ENCODE measurements at regions not wholly inside any gene's neighbourhood (a gene's known extent, or its start where the extent isn't known, plus 50 kb on each side); places are given as distances from the start of the nearest gene placed in this dataset.

GRCh38 chr2:167462379-167462778 lies 574.1 kb downstream of the XIRP2 start:
- DNase-seq (no peak), ATAC-seq (ENCODE audit: low read depth in 2 of 2) (no peak)
- Mint-ChIP-seq H3K36me3 (peaks cover 0 to 9% of the 10 kb centered on the region in 2 donors), H3K4me3 (no peak overlapping the region), H3K27me3 (no peaks in the 10 kb centered on the region), H3K9me3 (peaks cover 7 to 30% (median 12%) of the 10 kb centered on the region in 7 donors), H3K4me1 (no peaks in the 10 kb centered on the region), H3K27ac (no peak overlapping the region)

GRCh38 chr2:167454036-167454435 lies 565.8 kb downstream of the XIRP2 start:
- H3K4me1 Mint-ChIP-seq, result no peaks in the 10 kb centered on the region
- DNase-seq, result no peak
- peaks cover 7 to 44% (median 21%) of the 10 kb centered on the region in 7 donors for H3K9me3 Mint-ChIP-seq
- H3K4me3 Mint-ChIP-seq, result no peak overlapping the region
- ATAC-seq (ENCODE audit: low read depth in 2 of 2), result no peak
- no peak overlapping the region for H3K27ac Mint-ChIP-seq
- no peaks in the 10 kb centered on the region for H3K36me3 Mint-ChIP-seq
- H3K27me3 Mint-ChIP-seq, result no peaks in the 10 kb centered on the region

- ATAC-seq (ENCODE audit: low read depth in 2 of 2), result no peak
- no peaks in the 10 kb centered on the region for H3K27me3 Mint-ChIP-seq
- DNase-seq, result no peak
- no peaks in the 10 kb centered on the region for H3K4me1 Mint-ChIP-seq
- H3K9me3 Mint-ChIP-seq, result peaks cover 4 to 47% (median 23%) of the 10 kb centered on the region in 7 donors
- H3K27ac Mint-ChIP-seq, result peak overlapping the region in 1 of 6 donors; percentile 48
- no peak overlapping the region for H3K4me3 Mint-ChIP-seq
- no peaks in the 10 kb centered on the region for H3K36me3 Mint-ChIP-seq
These were observed 563.4 kb downstream of the XIRP2 start for GRCh38 chr2:167451496-167452289.

- Mint-ChIP-seq H3K27me3 (no peaks in the 10 kb centered on the region), H3K36me3 (no peaks in the 10 kb centered on the region), H3K27ac (no peak overlapping the region), H3K9me3 (peaks cover 8 to 46% (median 24%) of the 10 kb centered on the region in 7 donors), H3K4me3 (no peak overlapping the region), H3K4me1 (no peaks in the 10 kb centered on the region)
- ATAC-seq (ENCODE audit: low read depth in 2 of 2) (no peak), DNase-seq (no peak)
These were observed 562.1 kb downstream of the XIRP2 start for GRCh38 chr2:167450364-167450763.

- no peaks in the 10 kb centered on the region for H3K27me3 Mint-ChIP-seq
These were observed 552.1 kb downstream of the XIRP2 start for GRCh38 chr2:167440382-167440781.

GRCh38 chr2:167438206-167438605 lies 549.9 kb downstream of the XIRP2 start:
- Mint-ChIP-seq H3K27ac (no peak overlapping the region), H3K27me3 (no peaks in the 10 kb centered on the region), H3K4me1 (no peaks in the 10 kb centered on the region), H3K9me3 (peaks cover 0 to 7% (median 2%) of the 10 kb centered on the region in 7 donors), H3K36me3 (no peaks in the 10 kb centered on the region), H3K4me3 (no peak overlapping the region)
- no peak for ATAC-seq (ENCODE audit: low read depth in 2 of 2)
- no peak for DNase-seq

More at GRCh38 chr2:167440382-167440781, 552.1 kb downstream of the XIRP2 start:
- peaks cover 2 to 15% (median 5%) of the 10 kb centered on the region in 7 donors for H3K9me3 Mint-ChIP-seq
- no peak overlapping the region for H3K4me3 Mint-ChIP-seq
- H3K27ac Mint-ChIP-seq, result no peak overlapping the region
- DNase-seq, result no peak
- H3K36me3 Mint-ChIP-seq, result no peaks in the 10 kb centered on the region
- no peak for ATAC-seq (ENCODE audit: low read depth in 2 of 2)
- no peaks in the 10 kb centered on the region for H3K4me1 Mint-ChIP-seq

- ATAC-seq (ENCODE audit: low read depth in 2 of 2), result no peak
- Mint-ChIP-seq H3K36me3 (no peaks in the 10 kb centered on the region), H3K27me3 (no peaks in the 10 kb centered on the region), H3K9me3 (peaks cover 0 to 14% (median 3%) of the 10 kb centered on the region in 7 donors), H3K4me3 (no peak overlapping the region), H3K4me1 (no peaks in the 10 kb centered on the region), H3K27ac (no peak overlapping the region)
- DNase-seq, result no peak
These were observed 543.7 kb downstream of the XIRP2 start for GRCh38 chr2:167431949-167432348.

GRCh38 chr2:167430447-167430846 lies 542.2 kb downstream of the XIRP2 start:
- ATAC-seq (ENCODE audit: low read depth in 2 of 2) (no peak), DNase-seq (no peak)
- Mint-ChIP-seq H3K36me3 (no peaks in the 10 kb centered on the region), H3K9me3 (peaks cover 0 to 8% (median 5%) of the 10 kb centered on the region in 7 donors), H3K4me3 (no peak overlapping the region), H3K27ac (no peak overlapping the region), H3K4me1 (no peaks in the 10 kb centered on the region), H3K27me3 (no peaks in the 10 kb centered on the region)

- peaks cover 0 to 13% (median 3%) of the 10 kb centered on the region in 7 donors for H3K9me3 Mint-ChIP-seq
- DNase-seq, result no peak
- no peak for ATAC-seq (ENCODE audit: low read depth in 2 of 2)
- H3K4me3 Mint-ChIP-seq, result no peak overlapping the region
- no peaks in the 10 kb centered on the region for H3K4me1 Mint-ChIP-seq
- no peaks in the 10 kb centered on the region for H3K27me3 Mint-ChIP-seq
- H3K27ac Mint-ChIP-seq, result no peak overlapping the region
- H3K36me3 Mint-ChIP-seq, result no peaks in the 10 kb centered on the region
These were observed 536.8 kb downstream of the XIRP2 start for GRCh38 chr2:167424803-167425755.

- ATAC-seq (ENCODE audit: low read depth in 2 of 2) (no peak), DNase-seq (no peak)
- H3K27ac Mint-ChIP-seq, result no peak overlapping the region
- H3K4me3 Mint-ChIP-seq, result no peak overlapping the region
- H3K9me3 Mint-ChIP-seq, result peaks cover 0 to 13% (median 3%) of the 10 kb centered on the region in 7 donors
- no peaks in the 10 kb centered on the region for H3K36me3 Mint-ChIP-seq
- H3K4me1 Mint-ChIP-seq, result no peaks in the 10 kb centered on the region
- no peaks in the 10 kb centered on the region for H3K27me3 Mint-ChIP-seq
These were observed 535.9 kb downstream of the XIRP2 start for GRCh38 chr2:167424221-167424620.

GRCh38 chr2:167423731-167424130 lies 535.5 kb downstream of the XIRP2 start:
- Mint-ChIP-seq H3K36me3 (no peaks in the 10 kb centered on the region), H3K4me3 (no peak overlapping the region), H3K27me3 (no peaks in the 10 kb centered on the region), H3K27ac (no peak overlapping the region), H3K9me3 (peaks cover 0 to 13% (median 3%) of the 10 kb centered on the region in 7 donors), H3K4me1 (no peaks in the 10 kb centered on the region)
- ATAC-seq (ENCODE audit: low read depth in 2 of 2), result no peak
- DNase-seq, result no peak

- Mint-ChIP-seq H3K4me1 (no peaks in the 10 kb centered on the region), H3K36me3 (no peaks in the 10 kb centered on the region), H3K4me3 (no peak overlapping the region), H3K27me3 (no peaks in the 10 kb centered on the region), H3K27ac (no peak overlapping the region), H3K9me3 (peaks cover 0 to 14% (median 6%) of the 10 kb centered on the region in 7 donors)
- DNase-seq (no peak), ATAC-seq (ENCODE audit: low read depth in 2 of 2) (no peak)
These were observed 531.9 kb downstream of the XIRP2 start for GRCh38 chr2:167420211-167420610.

GRCh38 chr2:167415068-167415467 lies 526.8 kb downstream of the XIRP2 start:
- Mint-ChIP-seq H3K27ac (no peak overlapping the region), H3K27me3 (no peaks in the 10 kb centered on the region), H3K36me3 (no peaks in the 10 kb centered on the region), H3K9me3 (peaks cover 9 to 38% (median 16%) of the 10 kb centered on the region in 7 donors), H3K4me3 (no peak overlapping the region), H3K4me1 (no peaks in the 10 kb centered on the region)
- ATAC-seq (ENCODE audit: low read depth in 2 of 2), result no peak
- DNase-seq, result no peak

All from naive B cell (primary cell).